ENCODE measurements at regions not wholly inside any gene's neighbourhood (a gene's known extent, or its start where the extent isn't known, plus 50 kb on each side); places are given as distances from the start of the nearest gene placed in this dataset.

- Histone ChIP-seq H3K9me3 (ENCODE audit: insufficient read depth, low read length) (no peaks in the 10 kb centered on the region), H3K4me1 (ENCODE audit: low read length) (no peaks in the 10 kb centered on the region), H3K27ac (ENCODE audit: low read length) (no peak overlapping the region), H3K27me3 (ENCODE audit: low read depth, low read length) (no peaks in the 10 kb centered on the region), H3K79me2 (ENCODE audit: low read length) (no peaks in the 10 kb centered on the region), H3K4me3 (ENCODE audit: low read length) (no peak overlapping the region), H3K36me3 (replicated peaks; ENCODE audit: low read depth, low read length) (no peaks in the 10 kb centered on the region), H2AFZ (ENCODE audit: low read depth, low read length) (no peak overlapping the region), H3K9ac (ENCODE audit: low read length) (no peak overlapping the region), H3K4me2 (ENCODE audit: low read length) (no peak overlapping the region), H4K20me1 (ENCODE audit: insufficient read depth, low read length) (no peaks in the 10 kb centered on the region)
- TF ChIP-seq, protein P1, sequence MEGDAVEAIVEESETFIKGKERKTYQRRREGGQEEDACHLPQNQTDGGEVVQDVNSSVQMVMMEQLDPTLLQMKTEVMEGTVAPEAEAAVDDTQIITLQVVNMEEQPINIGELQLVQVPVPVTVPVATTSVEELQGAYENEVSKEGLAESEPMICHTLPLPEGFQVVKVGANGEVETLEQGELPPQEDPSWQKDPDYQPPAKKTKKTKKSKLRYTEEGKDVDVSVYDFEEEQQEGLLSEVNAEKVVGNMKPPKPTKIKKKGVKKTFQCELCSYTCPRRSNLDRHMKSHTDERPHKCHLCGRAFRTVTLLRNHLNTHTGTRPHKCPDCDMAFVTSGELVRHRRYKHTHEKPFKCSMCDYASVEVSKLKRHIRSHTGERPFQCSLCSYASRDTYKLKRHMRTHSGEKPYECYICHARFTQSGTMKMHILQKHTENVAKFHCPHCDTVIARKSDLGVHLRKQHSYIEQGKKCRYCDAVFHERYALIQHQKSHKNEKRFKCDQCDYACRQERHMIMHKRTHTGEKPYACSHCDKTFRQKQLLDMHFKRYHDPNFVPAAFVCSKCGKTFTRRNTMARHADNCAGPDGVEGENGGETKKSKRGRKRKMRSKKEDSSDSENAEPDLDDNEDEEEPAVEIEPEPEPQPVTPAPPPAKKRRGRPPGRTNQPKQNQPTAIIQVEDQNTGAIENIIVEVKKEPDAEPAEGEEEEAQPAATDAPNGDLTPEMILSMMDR (IDR thresholded peaks at IDR 0.05; ENCODE audit: low read depth, low read length), result no peak
- TF ChIP-seq EZH2phosphoT487 (IDR thresholded peaks at IDR 0.05; ENCODE audit: low read depth), result no peak
Measured at GRCh38 chr1:4107291-4107690, 207.2 kb upstream of the C1orf174 start.

- H3K27ac ChIP-seq (ENCODE audit: low read length), result no peak overlapping the region
- no peaks in the 10 kb centered on the region for H3K4me1 ChIP-seq (ENCODE audit: low read length)
- no peaks in the 10 kb centered on the region for H4K20me1 ChIP-seq (ENCODE audit: insufficient read depth, low read length)
- no peaks in the 10 kb centered on the region for H3K79me2 ChIP-seq (ENCODE audit: low read length)
- H3K27me3 ChIP-seq (ENCODE audit: low read depth, low read length), result no peaks in the 10 kb centered on the region
- no peak overlapping the region for H3K9ac ChIP-seq (ENCODE audit: low read length)
- no peak overlapping the region for H3K4me3 ChIP-seq (ENCODE audit: low read length)
- no peaks in the 10 kb centered on the region for H3K36me3 ChIP-seq (replicated peaks; ENCODE audit: low read depth, low read length)
- no peaks in the 10 kb centered on the region for H3K9me3 ChIP-seq (ENCODE audit: insufficient read depth, low read length)
- TF ChIP-seq, protein P1 (IDR thresholded peaks at IDR 0.05; ENCODE audit: low read depth, low read length), result no peak
- no peak for TF ChIP-seq EZH2phosphoT487 (IDR thresholded peaks at IDR 0.05; ENCODE audit: low read depth)
- H2AFZ ChIP-seq (ENCODE audit: low read depth, low read length), result no peak overlapping the region
- no peak overlapping the region for H3K4me2 ChIP-seq (ENCODE audit: low read length)
Measured at GRCh38 chr1:4108331-4108730, 208.3 kb upstream of the C1orf174 start.

GRCh38 chr1:4108758-4109627 is 208.9 kb upstream of the C1orf174 start:
- no peaks in the 10 kb centered on the region for H3K9me3 ChIP-seq (ENCODE audit: insufficient read depth, low read length)
- H3K4me3 ChIP-seq (ENCODE audit: low read length), result no peak overlapping the region
- H3K9ac ChIP-seq (ENCODE audit: low read length), result no peak overlapping the region
- no peak overlapping the region for H3K4me2 ChIP-seq (ENCODE audit: low read length)
- H3K27ac ChIP-seq (ENCODE audit: low read length), result no peak overlapping the region
- TF ChIP-seq EZH2phosphoT487 (IDR thresholded peaks at IDR 0.05; ENCODE audit: low read depth), result no peak
- TF ChIP-seq, protein P1 (IDR thresholded peaks at IDR 0.05; ENCODE audit: low read depth, low read length), result no peak
- no peak overlapping the region for H2AFZ ChIP-seq (ENCODE audit: low read depth, low read length)
- H3K36me3 ChIP-seq (replicated peaks; ENCODE audit: low read depth, low read length), result no peaks in the 10 kb centered on the region
- no peaks in the 10 kb centered on the region for H3K79me2 ChIP-seq (ENCODE audit: low read length)
- no peaks in the 10 kb centered on the region for H3K4me1 ChIP-seq (ENCODE audit: low read length)
- H3K27me3 ChIP-seq (ENCODE audit: low read depth, low read length), result no peaks in the 10 kb centered on the region
- H4K20me1 ChIP-seq (ENCODE audit: insufficient read depth, low read length), result no peaks in the 10 kb centered on the region

- no peaks in the 10 kb centered on the region for H4K20me1 ChIP-seq (ENCODE audit: insufficient read depth, low read length)
- H3K27ac ChIP-seq (ENCODE audit: low read length), result no peak overlapping the region
- TF ChIP-seq, protein P1 (IDR thresholded peaks at IDR 0.05; ENCODE audit: low read depth, low read length), result no peak
- TF ChIP-seq EZH2phosphoT487 (IDR thresholded peaks at IDR 0.05; ENCODE audit: low read depth), result no peak
- no peak overlapping the region for H3K4me3 ChIP-seq (ENCODE audit: low read length)
- H3K27me3 ChIP-seq (ENCODE audit: low read depth, low read length), result no peaks in the 10 kb centered on the region
- no peak overlapping the region for H2AFZ ChIP-seq (ENCODE audit: low read depth, low read length)
- no peaks in the 10 kb centered on the region for H3K9me3 ChIP-seq (ENCODE audit: insufficient read depth, low read length)
- no peaks in the 10 kb centered on the region for H3K4me1 ChIP-seq (ENCODE audit: low read length)
- H3K9ac ChIP-seq (ENCODE audit: low read length), result no peak overlapping the region
- no peak overlapping the region for H3K4me2 ChIP-seq (ENCODE audit: low read length)
- no peaks in the 10 kb centered on the region for H3K79me2 ChIP-seq (ENCODE audit: low read length)
- H3K36me3 ChIP-seq (replicated peaks; ENCODE audit: low read depth, low read length), result no peaks in the 10 kb centered on the region
Measured at GRCh38 chr1:4109628-4109940, 209.5 kb upstream of the C1orf174 start.
